HepG2 (cell line): ENCODE measurements at regions not wholly inside any gene's neighbourhood (a gene's known extent, or its start where the extent isn't known, plus 50 kb on each side); places are given as distances from the start of the nearest gene placed in this dataset.

Experiments used
- FOSL1 ChIP-seq: sonication (generic); formaldehyde crosslinking; IDR thresholded peaks from 2 replicates; pipeline ENCODE4 v1.9.0; 2021; ENCODE audit warnings: missing genetic modification reagents, borderline replicate concordance
- FOXJ3 ChIP-seq: sonication (generic); formaldehyde crosslinking; IDR thresholded peaks from 2 replicates; pipeline ENCODE4 v1.4.0; 2020; ENCODE audit warnings: missing genetic modification reagents, mild to moderate bottlenecking, borderline replicate concordance
- HNF4A ChIP-seq: sonication (generic); formaldehyde crosslinking; IDR thresholded peaks from 2 replicates; pipeline ENCODE4 v1.4.0; 2020; ENCODE audit warnings: missing genetic modification reagents
- JUN ChIP-seq: sonication (generic); formaldehyde crosslinking; IDR thresholded peaks from 2 replicates; pipeline ENCODE4 v1.4.0; 2020; ENCODE audit warnings: mild to moderate bottlenecking, missing genetic modification reagents
- NCOA2 ChIP-seq: sonication (generic); formaldehyde crosslinking; IDR thresholded peaks from 2 replicates; pipeline ENCODE4 v1.8.0; 2022; ENCODE audit warnings: inconsistent platforms
- NFKBIZ ChIP-seq: IDR thresholded peaks from 2 replicates; pipeline ENCODE4 v1.6.1; 2018; ENCODE audit warnings: missing genetic modification reagents, missing compliant biosample characterization
- NR2F2 ChIP-seq: IDR thresholded peaks from 2 replicates; pipeline ENCODE4 v1.6.1; 2012; ENCODE audit warnings: low read depth, inconsistent platforms, borderline replicate concordance
- SALL1 ChIP-seq: sonication (generic); formaldehyde crosslinking; IDR thresholded peaks from 2 replicates; pipeline ENCODE4 v1.8.0; 2022; ENCODE audit warnings: mild to moderate bottlenecking, missing genetic modification reagents
- SETDB1 ChIP-seq: sonication (generic); formaldehyde crosslinking; IDR thresholded peaks from 2 replicates; pipeline ENCODE4 v1.5.1; 2020; ENCODE audit warnings: missing genetic modification reagents, mild to moderate bottlenecking, borderline replicate concordance
- SOX13 ChIP-seq, 3 experiments: fragments of 450-650 bp in 1 of 3; sonication (generic) in 1 of 3; formaldehyde crosslinking in 1 of 3; IDR thresholded peaks in 2 of 3; conservative IDR thresholded peaks in 1 of 3; 2 replicates each; pipeline versions ENCODE4 v1.5.0 to v1.6.1; 2016 to 2020; ENCODE audit warnings: antibody characterized with exemption in 1 of 3, mild to moderate bottlenecking in 1 of 3, missing compliant biosample characterization in 1 of 3, missing genetic modification reagents in 1 of 3, moderate library complexity in 1 of 3
- ZNF605 ChIP-seq: sonication (generic); formaldehyde crosslinking; IDR thresholded peaks from 2 replicates; pipeline ENCODE4 v1.8.0; 2022; ENCODE audit warnings: mild to moderate bottlenecking, missing genetic modification reagents
- ZNF713 ChIP-seq: sonication (generic); formaldehyde crosslinking; IDR thresholded peaks from 2 replicates; pipeline ENCODE4 v1.4.0; 2020; ENCODE audit warnings: mild to moderate bottlenecking, missing genetic modification reagents
- TF ChIP-seq, protein P1 (sequence below): IDR thresholded peaks from 2 replicates; pipeline ENCODE4 v1.6.1; 2012; ENCODE audit warnings: low read depth, low read length, improper control_type of control experiment
- TF ChIP-seq, protein P2 (sequence below): sonication (generic); formaldehyde crosslinking; IDR thresholded peaks from 2 replicates; pipeline ENCODE4 v1.5.1; 2020; ENCODE audit warnings: mild to moderate bottlenecking, missing genetic modification reagents, moderate library complexity
- TF ChIP-seq, protein P3 (sequence below): sonication (generic); formaldehyde crosslinking; conservative IDR thresholded peaks from 2 replicates; pipeline ENCODE4 v1.4.0; 2020; ENCODE audit warnings: mild to moderate bottlenecking, missing genetic modification reagents, moderate library complexity
- TF ChIP-seq, protein P4 (sequence below): sonication (generic); formaldehyde crosslinking; IDR thresholded peaks from 2 replicates; pipeline ENCODE4 v1.5.1; 2020; ENCODE audit warnings: missing genetic modification reagents, mild to moderate bottlenecking, borderline replicate concordance
- TF ChIP-seq, protein P5 (sequence below): sonication (generic); formaldehyde crosslinking; IDR thresholded peaks from 2 replicates; pipeline ENCODE4 v1.8.1; 2023; ENCODE audit warnings: missing genetic modification reagents, inconsistent platforms, borderline replicate concordance

DNA sequence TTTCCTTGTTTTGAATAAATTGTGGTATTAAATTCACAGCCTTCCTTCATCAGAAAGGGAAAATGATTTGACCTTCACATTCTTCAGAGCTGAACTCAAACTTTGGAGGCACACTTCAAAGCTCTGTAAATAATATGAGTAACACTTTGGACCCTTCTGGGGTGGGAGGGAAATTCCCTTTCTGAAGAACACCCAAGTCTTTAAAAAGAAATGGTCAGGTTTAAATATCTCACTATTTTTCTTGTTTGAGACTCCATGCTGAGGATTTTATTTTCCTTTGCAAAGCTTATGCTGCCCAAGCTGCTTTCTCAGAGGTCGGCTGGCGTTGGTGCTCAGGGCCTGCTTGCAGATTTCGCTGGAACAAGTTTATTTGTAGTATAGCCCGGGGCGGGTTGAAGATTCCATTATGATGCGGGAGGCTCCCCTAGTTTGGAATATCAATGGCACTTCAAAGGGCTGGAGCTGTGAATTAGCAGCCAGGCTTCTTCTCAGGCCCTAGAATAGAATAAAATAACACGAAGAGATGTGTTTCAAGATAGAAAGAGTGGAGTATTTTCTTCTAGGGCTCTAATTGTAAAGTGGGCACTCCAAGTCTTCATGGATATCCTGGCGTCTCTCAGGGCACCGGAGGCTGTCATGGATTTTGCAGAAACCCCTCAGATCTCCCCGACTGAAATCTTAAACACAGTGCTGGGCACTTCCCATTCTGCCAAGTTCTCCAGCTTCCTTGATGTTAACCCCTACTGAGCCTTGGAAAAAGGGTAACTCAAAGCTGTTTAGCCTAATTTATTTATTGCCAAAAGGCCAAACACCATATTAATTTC is 315.6 kb downstream of the GPAT3 start (continued):
- TF ChIP-seq, protein P1, sequence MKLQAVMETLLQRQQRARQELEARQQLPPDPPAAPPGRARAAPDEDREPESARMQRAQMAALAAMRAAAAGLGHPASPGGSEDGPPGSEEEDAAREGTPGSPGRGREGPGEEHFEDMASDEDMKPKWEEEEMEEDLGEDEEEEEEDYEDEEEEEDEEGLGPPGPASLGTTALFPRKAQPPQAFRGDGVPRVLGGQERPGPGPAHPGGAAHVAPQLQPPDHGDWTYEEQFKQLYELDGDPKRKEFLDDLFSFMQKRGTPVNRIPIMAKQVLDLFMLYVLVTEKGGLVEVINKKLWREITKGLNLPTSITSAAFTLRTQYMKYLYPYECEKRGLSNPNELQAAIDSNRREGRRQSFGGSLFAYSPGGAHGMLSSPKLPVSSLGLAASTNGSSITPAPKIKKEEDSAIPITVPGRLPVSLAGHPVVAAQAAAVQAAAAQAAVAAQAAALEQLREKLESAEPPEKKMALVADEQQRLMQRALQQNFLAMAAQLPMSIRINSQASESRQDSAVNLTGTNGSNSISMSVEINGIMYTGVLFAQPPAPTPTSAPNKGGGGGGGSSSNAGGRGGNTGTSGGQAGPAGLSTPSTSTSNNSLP, result peak; percentile 74
- TF ChIP-seq, protein P2, sequence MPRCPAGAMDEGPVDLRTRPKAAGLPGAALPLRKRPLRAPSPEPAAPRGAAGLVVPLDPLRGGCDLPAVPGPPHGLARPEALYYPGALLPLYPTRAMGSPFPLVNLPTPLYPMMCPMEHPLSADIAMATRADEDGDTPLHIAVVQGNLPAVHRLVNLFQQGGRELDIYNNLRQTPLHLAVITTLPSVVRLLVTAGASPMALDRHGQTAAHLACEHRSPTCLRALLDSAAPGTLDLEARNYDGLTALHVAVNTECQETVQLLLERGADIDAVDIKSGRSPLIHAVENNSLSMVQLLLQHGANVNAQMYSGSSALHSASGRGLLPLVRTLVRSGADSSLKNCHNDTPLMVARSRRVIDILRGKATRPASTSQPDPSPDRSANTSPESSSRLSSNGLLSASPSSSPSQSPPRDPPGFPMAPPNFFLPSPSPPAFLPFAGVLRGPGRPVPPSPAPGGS (CRISPR knock-in tag), result peak; percentile 67; the same call in 1 of the 2 replicates
- no peak for TF ChIP-seq SETDB1 (CRISPR knock-in tag)
- peak; percentile 60 for TF ChIP-seq NCOA2 (CRISPR knock-in tag)
- TF ChIP-seq, protein P3, sequence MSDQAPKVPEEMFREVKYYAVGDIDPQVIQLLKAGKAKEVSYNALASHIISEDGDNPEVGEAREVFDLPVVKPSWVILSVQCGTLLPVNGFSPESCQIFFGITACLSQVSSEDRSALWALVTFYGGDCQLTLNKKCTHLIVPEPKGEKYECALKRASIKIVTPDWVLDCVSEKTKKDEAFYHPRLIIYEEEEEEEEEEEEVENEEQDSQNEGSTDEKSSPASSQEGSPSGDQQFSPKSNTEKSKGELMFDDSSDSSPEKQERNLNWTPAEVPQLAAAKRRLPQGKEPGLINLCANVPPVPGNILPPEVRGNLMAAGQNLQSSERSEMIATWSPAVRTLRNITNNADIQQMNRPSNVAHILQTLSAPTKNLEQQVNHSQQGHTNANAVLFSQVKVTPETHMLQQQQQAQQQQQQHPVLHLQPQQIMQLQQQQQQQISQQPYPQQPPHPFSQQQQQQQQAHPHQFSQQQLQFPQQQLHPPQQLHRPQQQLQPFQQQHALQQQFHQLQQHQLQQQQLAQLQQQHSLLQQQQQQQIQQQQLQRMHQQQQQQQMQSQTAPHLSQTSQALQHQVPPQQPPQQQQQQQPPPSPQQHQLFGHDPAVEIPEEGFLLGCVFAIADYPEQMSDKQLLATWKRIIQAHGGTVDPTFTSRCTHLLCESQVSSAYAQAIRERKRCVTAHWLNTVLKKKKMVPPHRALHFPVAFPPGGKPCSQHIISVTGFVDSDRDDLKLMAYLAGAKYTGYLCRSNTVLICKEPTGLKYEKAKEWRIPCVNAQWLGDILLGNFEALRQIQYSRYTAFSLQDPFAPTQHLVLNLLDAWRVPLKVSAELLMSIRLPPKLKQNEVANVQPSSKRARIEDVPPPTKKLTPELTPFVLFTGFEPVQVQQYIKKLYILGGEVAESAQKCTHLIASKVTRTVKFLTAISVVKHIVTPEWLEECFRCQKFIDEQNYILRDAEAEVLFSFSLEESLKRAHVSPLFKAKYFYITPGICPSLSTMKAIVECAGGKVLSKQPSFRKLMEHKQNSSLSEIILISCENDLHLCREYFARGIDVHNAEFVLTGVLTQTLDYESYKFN, result peak; percentile 86
- TF ChIP-seq NR2F2, result peak; percentile 78; the same call in 1 of the 2 replicates
- TF ChIP-seq NFKBIZ (CRISPR knock-in tag), result peak; percentile 99
- TF ChIP-seq ZNF605 (CRISPR knock-in tag), result no peak
- TF ChIP-seq, protein P4, sequence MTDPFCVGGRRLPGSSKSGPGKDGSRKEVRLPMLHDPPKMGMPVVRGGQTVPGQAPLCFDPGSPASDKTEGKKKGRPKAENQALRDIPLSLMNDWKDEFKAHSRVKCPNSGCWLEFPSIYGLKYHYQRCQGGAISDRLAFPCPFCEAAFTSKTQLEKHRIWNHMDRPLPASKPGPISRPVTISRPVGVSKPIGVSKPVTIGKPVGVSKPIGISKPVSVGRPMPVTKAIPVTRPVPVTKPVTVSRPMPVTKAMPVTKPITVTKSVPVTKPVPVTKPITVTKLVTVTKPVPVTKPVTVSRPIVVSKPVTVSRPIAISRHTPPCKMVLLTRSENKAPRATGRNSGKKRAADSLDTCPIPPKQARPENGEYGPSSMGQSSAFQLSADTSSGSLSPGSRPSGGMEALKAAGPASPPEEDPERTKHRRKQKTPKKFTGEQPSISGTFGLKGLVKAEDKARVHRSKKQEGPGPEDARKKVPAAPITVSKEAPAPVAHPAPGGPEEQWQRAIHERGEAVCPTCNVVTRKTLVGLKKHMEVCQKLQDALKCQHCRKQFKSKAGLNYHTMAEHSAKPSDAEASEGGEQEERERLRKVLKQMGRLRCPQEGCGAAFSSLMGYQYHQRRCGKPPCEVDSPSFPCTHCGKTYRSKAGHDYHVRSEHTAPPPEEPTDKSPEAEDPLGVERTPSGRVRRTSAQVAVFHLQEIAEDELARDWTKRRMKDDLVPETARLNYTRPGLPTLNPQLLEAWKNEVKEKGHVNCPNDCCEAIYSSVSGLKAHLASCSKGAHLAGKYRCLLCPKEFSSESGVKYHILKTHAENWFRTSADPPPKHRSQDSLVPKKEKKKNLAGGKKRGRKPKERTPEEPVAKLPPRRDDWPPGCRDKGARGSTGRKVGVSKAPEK, result no peak
- TF ChIP-seq, protein P5, sequence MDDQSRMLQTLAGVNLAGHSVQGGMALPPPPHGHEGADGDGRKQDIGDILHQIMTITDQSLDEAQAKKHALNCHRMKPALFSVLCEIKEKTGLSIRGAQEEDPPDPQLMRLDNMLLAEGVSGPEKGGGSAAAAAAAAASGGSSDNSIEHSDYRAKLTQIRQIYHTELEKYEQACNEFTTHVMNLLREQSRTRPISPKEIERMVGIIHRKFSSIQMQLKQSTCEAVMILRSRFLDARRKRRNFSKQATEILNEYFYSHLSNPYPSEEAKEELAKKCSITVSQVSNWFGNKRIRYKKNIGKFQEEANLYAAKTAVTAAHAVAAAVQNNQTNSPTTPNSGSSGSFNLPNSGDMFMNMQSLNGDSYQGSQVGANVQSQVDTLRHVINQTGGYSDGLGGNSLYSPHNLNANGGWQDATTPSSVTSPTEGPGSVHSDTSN (CRISPR knock-in tag), result no peak
- TF ChIP-seq FOSL1 (CRISPR knock-in tag), result peak; percentile 55; the same call in 1 of the 2 replicates
- TF ChIP-seq SOX13 (IDR thresholded peaks at IDR 0.05), result no peak
- TF ChIP-seq SOX13 (CRISPR knock-in tag; conservative IDR thresholded peaks at IDR 0.05 in 1 of 2, IDR thresholded peaks at IDR 0.05 in 1 of 2), result peak in 1 of 2 experiments; percentile 59; a peak in 1 of 4 replicates
- TF ChIP-seq HNF4A (CRISPR knock-in tag), result peak; percentile 84
- TF ChIP-seq SALL1 (CRISPR knock-in tag), result peak; percentile 32; the same call in 1 of the 2 replicates
- 0 out of 2 replicates have a peak, but pooled peaks have one; percentile 57 for TF ChIP-seq JUN
- TF ChIP-seq ZNF713, result no peak
- TF ChIP-seq FOXJ3, result 0 out of 2 replicates have a peak, but pooled peaks have one; percentile 43
